ENCODE measurements at regions not wholly inside any gene's neighbourhood (a gene's known extent, or its start where the extent isn't known, plus 50 kb on each side); places are given as distances from the start of the nearest gene placed in this dataset.

DNA sequence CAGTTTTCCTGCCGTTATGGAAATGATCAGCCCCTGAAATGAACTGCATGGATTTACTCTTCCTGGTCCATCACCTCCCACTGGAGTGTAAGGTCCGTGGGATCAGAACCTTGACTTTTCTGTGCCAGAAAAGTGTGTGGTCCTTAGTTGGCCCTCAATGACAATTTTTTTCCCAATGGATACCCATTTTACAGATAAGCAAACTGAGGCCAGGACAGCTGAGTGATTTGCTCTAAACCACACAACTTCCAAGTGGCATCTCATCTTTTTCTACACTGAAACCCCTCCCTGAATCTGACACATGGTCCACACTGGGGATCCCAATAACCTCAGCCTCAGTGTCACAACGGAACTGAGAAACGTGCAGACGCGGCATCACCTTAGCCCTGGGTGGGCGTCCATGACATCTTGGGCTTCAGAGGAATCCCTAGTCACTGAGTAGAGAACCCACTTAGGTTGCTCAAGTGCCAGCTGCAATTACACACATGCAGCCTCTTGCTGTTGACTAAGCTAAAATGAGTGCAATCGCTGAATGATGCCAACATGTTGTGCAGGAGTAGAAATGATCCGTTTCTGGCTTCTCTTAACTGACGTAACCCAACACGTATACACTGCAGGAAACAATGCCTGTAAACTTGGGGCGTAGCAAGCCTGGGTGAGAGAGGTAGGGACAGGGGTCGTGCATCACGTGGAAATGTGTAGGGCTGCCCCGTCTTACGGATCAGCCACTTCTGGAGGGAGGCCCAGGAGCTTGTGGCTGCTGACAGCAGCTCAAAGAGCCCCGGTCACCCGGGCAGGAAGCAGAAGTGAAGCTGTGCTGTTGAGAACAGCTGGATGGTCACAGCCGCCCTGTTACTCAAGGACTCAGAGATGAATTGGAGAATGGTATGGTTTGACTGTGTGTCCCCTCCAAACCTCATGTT, 136.3 kb downstream of the SHANK2 start:
- Histone ChIP-seq H3K4me2 (ENCODE audit: low read length) (no peak overlapping the region), H3K79me2 (ENCODE audit: low read length) (no peaks in the 10 kb centered on the region), H3K27me3 (ENCODE audit: low read depth, low read length) (0 out of 2 replicates have a peak, but pooled peaks cover 7% of the 10 kb centered on the region), H3K36me3 (replicated peaks; ENCODE audit: low read depth, low read length) (no peaks in the 10 kb centered on the region), H3K4me1 (ENCODE audit: low read length) (peaks cover 7% of the 10 kb centered on the region), H3K9me3 (ENCODE audit: insufficient read depth, low read length) (no peaks in the 10 kb centered on the region), H3K9ac (ENCODE audit: low read length) (no peak overlapping the region), H2AFZ (ENCODE audit: low read depth, low read length) (no peak overlapping the region), H3K4me3 (ENCODE audit: low read length) (no peak overlapping the region), H3K27ac (ENCODE audit: low read length) (no peak overlapping the region), H4K20me1 (ENCODE audit: insufficient read depth, low read length) (no peaks in the 10 kb centered on the region)
- TF ChIP-seq EZH2phosphoT487 (IDR thresholded peaks at IDR 0.05; ENCODE audit: low read depth): no peak
- no peak for TF ChIP-seq CTCF (IDR thresholded peaks at IDR 0.05; ENCODE audit: low read depth, low read length)

DNA sequence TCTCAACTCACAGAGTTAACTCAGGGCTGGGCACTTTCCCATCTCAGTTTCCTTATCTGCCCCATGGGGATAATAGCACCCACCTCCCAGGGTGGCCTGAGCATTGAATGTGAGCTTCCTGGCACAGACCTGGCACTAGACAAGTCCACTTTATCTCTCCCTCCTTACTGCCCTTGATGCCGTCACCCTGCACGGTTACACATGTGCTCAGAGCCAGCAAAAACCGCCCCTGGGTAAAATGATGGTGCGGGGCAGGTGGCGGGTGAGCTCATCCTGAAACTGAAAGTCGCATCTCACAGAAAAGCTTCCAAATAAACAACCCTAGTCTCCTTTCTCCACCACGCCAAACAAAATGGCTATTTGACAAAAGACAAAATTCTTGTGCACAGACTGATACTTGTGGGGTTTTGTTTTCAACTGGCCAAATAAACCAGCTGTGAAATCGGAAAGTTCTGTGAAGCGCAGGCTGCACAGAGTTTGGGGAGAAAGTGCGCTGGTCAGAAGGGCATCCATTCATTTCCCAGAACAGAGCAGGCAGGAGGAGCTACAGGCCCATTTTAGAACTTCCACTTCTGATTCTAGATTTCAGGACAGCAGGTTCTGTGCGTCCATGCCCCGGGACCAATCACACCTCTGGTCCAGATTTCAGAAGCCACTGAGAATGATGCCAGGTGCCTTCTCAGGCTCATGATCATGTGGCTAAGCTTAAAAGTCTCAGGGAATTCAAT, 138.1 kb downstream of the SHANK2 start:
- H4K20me1 ChIP-seq (ENCODE audit: insufficient read depth, low read length): no peaks in the 10 kb centered on the region
- peaks cover 7% of the 10 kb centered on the region for H3K4me1 ChIP-seq (ENCODE audit: low read length)
- H3K27ac ChIP-seq (ENCODE audit: low read length): no peak overlapping the region
- H3K4me2 ChIP-seq (ENCODE audit: low read length): peak overlapping the region; percentile 35
- H3K79me2 ChIP-seq (ENCODE audit: low read length): no peaks in the 10 kb centered on the region
- no peak for TF ChIP-seq EZH2phosphoT487 (IDR thresholded peaks at IDR 0.05; ENCODE audit: low read depth)
- TF ChIP-seq CTCF (IDR thresholded peaks at IDR 0.05; ENCODE audit: low read depth, low read length): no peak
- H3K27me3 ChIP-seq (ENCODE audit: low read depth, low read length): 0 out of 2 replicates have a peak, but pooled peaks cover 7% of the 10 kb centered on the region
- no peaks in the 10 kb centered on the region for H3K36me3 ChIP-seq (replicated peaks; ENCODE audit: low read depth, low read length)
- H3K9me3 ChIP-seq (ENCODE audit: insufficient read depth, low read length): no peaks in the 10 kb centered on the region
- no peak overlapping the region for H2AFZ ChIP-seq (ENCODE audit: low read depth, low read length)
- H3K9ac ChIP-seq (ENCODE audit: low read length): no peak overlapping the region
- no peak overlapping the region for H3K4me3 ChIP-seq (ENCODE audit: low read length)

GRCh38 chr11:71112990-71113389, 139.4 kb downstream of the SHANK2 start:
- Histone ChIP-seq H3K4me1 (ENCODE audit: low read length) (peaks cover 7% of the 10 kb centered on the region), H3K36me3 (replicated peaks; ENCODE audit: low read depth, low read length) (no peaks in the 10 kb centered on the region)
- no peak for TF ChIP-seq CTCF (IDR thresholded peaks at IDR 0.05; ENCODE audit: low read depth, low read length)
- TF ChIP-seq EZH2phosphoT487 (IDR thresholded peaks at IDR 0.05; ENCODE audit: low read depth): no peak

GRCh38 chr11:71112454-71112853, 139.9 kb downstream of the SHANK2 start:
- 0 out of 2 replicates have a peak, but pooled peaks cover 7% of the 10 kb centered on the region for H3K27me3 ChIP-seq (ENCODE audit: low read depth, low read length)
- no peaks in the 10 kb centered on the region for H3K36me3 ChIP-seq (replicated peaks; ENCODE audit: low read depth, low read length)
- no peak overlapping the region for H3K4me3 ChIP-seq (ENCODE audit: low read length)
- H3K4me1 ChIP-seq (ENCODE audit: low read length): peaks cover 7% of the 10 kb centered on the region
- no peak overlapping the region for H3K9ac ChIP-seq (ENCODE audit: low read length)
- no peak overlapping the region for H3K27ac ChIP-seq (ENCODE audit: low read length)
- no peak overlapping the region for H2AFZ ChIP-seq (ENCODE audit: low read depth, low read length)
- TF ChIP-seq CTCF (IDR thresholded peaks at IDR 0.05; ENCODE audit: low read depth, low read length) (no peak), EZH2phosphoT487 (IDR thresholded peaks at IDR 0.05; ENCODE audit: low read depth) (no peak)
- H3K4me2 ChIP-seq (ENCODE audit: low read length): no peak overlapping the region
- H3K9me3 ChIP-seq (ENCODE audit: insufficient read depth, low read length): no peaks in the 10 kb centered on the region
- H4K20me1 ChIP-seq (ENCODE audit: insufficient read depth, low read length): no peaks in the 10 kb centered on the region
- H3K79me2 ChIP-seq (ENCODE audit: low read length): no peaks in the 10 kb centered on the region

More at GRCh38 chr11:71112990-71113389, 139.4 kb downstream of the SHANK2 start:
- Histone ChIP-seq H3K9me3 (ENCODE audit: insufficient read depth, low read length) (no peaks in the 10 kb centered on the region), H3K9ac (ENCODE audit: low read length) (no peak overlapping the region), H2AFZ (ENCODE audit: low read depth, low read length) (no peak overlapping the region), H3K27ac (ENCODE audit: low read length) (no peak overlapping the region), H4K20me1 (ENCODE audit: insufficient read depth, low read length) (no peaks in the 10 kb centered on the region), H3K4me2 (ENCODE audit: low read length) (no peak overlapping the region), H3K79me2 (ENCODE audit: low read length) (no peaks in the 10 kb centered on the region), H3K4me3 (ENCODE audit: low read length) (no peak overlapping the region), H3K27me3 (ENCODE audit: low read depth, low read length) (0 out of 2 replicates have a peak, but pooled peaks cover 7% of the 10 kb centered on the region)

Data from OCI-LY3 (cell line).